Panc1 (cell line): ENCODE measurements at regions not wholly inside any gene's neighbourhood (a gene's known extent, or its start where the extent isn't known, plus 50 kb on each side); places are given as distances from the start of the nearest gene placed in this dataset.

Experiments used
- ATAC-seq: fragments of 200-7000 bp; cut with Tn5 transposase; 2 replicates; pipeline ENCODE4 v1.9.1; 2020; ENCODE audit warnings: mild to moderate bottlenecking, moderate library complexity
- BruUV-seq: library from RNA; stranded (reverse); fragments of 400-500 nt; replicated peaks from 2 replicates; lab custom pipeline; 2021; lab: Mats Ljungman, UMichigan
- CTCF ChIA-PET: fragments of 300-600 bp; sonication (Branson Sonifier 250); formaldehyde crosslinking; loops from one replicate; lab custom pipeline; 2022; ENCODE audit warnings: antibody characterized with exemption; lab: Charles Lee
- POLR2A ChIA-PET: fragments of 300-600 bp; sonication (Branson Sonifier 250); formaldehyde crosslinking; loops from one replicate; lab custom pipeline; 2022; ENCODE audit warnings: antibody characterized with exemption; lab: Charles Lee
- DNase-seq: peaks from one replicate; pipeline ENCODE4 v3.0.0-alpha.2; 2010; ENCODE audit warnings: low read depth, low spot score
- H3K27ac ChIP-seq: 2 replicates; pipeline ENCODE4 v1.5.1; 2011; ENCODE audit warnings: mild to moderate bottlenecking, low read length, inconsistent platforms
- H3K27me3 ChIP-seq: fragments of 200-500 bp; sonication (Bioruptor generic); 2 replicates; pipeline ENCODE4 v1.6.0; 2014; ENCODE audit warnings: low read length, inconsistent platforms; ENCODE audit not compliant: control insufficient read depth, insufficient read depth
- H3K36me3 ChIP-seq: fragments of 200-500 bp; sonication (Bioruptor generic); 2 replicates; pipeline ENCODE4 v1.5.1; 2014; ENCODE audit warnings: inconsistent platforms, mild to moderate bottlenecking, low read length, moderate library complexity; ENCODE audit not compliant: control insufficient read depth, insufficient read depth
- H3K4me1 ChIP-seq: 2 replicates; pipeline ENCODE4 v1.5.1; 2011; ENCODE audit warnings: inconsistent platforms, mild to moderate bottlenecking, low read length, moderate library complexity; ENCODE audit not compliant: control insufficient read depth, insufficient read depth
- H3K4me3 ChIP-seq, 2 experiments: 2 replicates each; pipeline ENCODE4 v1.5.1; 2011 to 2012; ENCODE audit warnings: low read depth in 2 of 2, low read length in 2 of 2, mild to moderate bottlenecking in 2 of 2, inconsistent platforms in 1 of 2, moderate library complexity in 1 of 2
- H3K9me3 ChIP-seq: fragments of 200-500 bp; sonication (Bioruptor generic); 2 replicates; pipeline ENCODE4 v1.5.1; 2014; ENCODE audit warnings: low read depth, mild to moderate bottlenecking, inconsistent platforms, low read length, moderate library complexity; ENCODE audit not compliant: control insufficient read depth, insufficient read depth
- CTCF ChIP-seq: fragments of 450-650 bp; IDR thresholded peaks from 2 replicates; pipeline ENCODE4 v1.5.1; 2017; ENCODE audit warnings: mild to moderate bottlenecking
- POLR2AphosphoS5 ChIP-seq: IDR thresholded peaks from 2 replicates; pipeline ENCODE4 v1.6.1; 2012; ENCODE audit warnings: mild to moderate bottlenecking, low read depth, low read length, moderate library complexity
- SIN3A ChIP-seq: IDR thresholded peaks from 2 replicates; pipeline ENCODE4 v1.6.1; 2012; ENCODE audit warnings: low read depth, mild to moderate bottlenecking, low read length, moderate library complexity, borderline replicate concordance; ENCODE audit not compliant: insufficient read depth
- TCF7L2 ChIP-seq: IDR thresholded peaks from 2 replicates; pipeline ENCODE4 v1.6.1; 2011; ENCODE audit warnings: mild to moderate bottlenecking, low read depth, low read length, inconsistent platforms
- in situ Hi-C: cut with HindIII; loops from 2 replicates; pipeline ENCODE4 v1.10.0; 2016; ENCODE audit warnings: low sequenced_read_pairs, low pct_unique_long_range_greater_than_20kb
- intact Hi-C: fragments of 100-400 bp; cut with micrococcal nuclease; formaldehyde crosslinking; loops from one replicate; pipeline ENCODE4 v1.10.0; 2022; ENCODE audit not compliant: unreplicated experiment
- TF ChIP-seq, protein P1 (sequence below), 2 experiments: IDR thresholded peaks; 2 replicates each; pipeline ENCODE4 v1.6.1; 2011 to 2012; ENCODE audit warnings: low read depth in 2 of 2, control low read depth in 1 of 2, low read length in 1 of 2, mild to moderate bottlenecking in 1 of 2, moderate library complexity in 1 of 2; ENCODE audit not compliant: insufficient read depth in 1 of 2

- no peak for DNase-seq
- no peak overlapping the region for H3K27ac ChIP-seq
- H3K9me3 ChIP-seq, result no peaks in the 10 kb centered on the region
- no TSS peak for BruUV-seq
- in situ Hi-C loops, result no loop called here
- POLR2A ChIA-PET, result no interaction called here
- CTCF ChIA-PET, result no interaction called here
- no peak for ATAC-seq
- intact Hi-C loops, result no loop called here
- no peaks in the 10 kb centered on the region for H3K27me3 ChIP-seq
- no peak overlapping the region for H3K4me3 ChIP-seq
- H3K4me1 ChIP-seq, result no peaks in the 10 kb centered on the region
- TF ChIP-seq POLR2AphosphoS5 (no peak), SIN3A (no peak), CTCF (no peak), TCF7L2 (no peak)
- TF ChIP-seq, protein P1, sequence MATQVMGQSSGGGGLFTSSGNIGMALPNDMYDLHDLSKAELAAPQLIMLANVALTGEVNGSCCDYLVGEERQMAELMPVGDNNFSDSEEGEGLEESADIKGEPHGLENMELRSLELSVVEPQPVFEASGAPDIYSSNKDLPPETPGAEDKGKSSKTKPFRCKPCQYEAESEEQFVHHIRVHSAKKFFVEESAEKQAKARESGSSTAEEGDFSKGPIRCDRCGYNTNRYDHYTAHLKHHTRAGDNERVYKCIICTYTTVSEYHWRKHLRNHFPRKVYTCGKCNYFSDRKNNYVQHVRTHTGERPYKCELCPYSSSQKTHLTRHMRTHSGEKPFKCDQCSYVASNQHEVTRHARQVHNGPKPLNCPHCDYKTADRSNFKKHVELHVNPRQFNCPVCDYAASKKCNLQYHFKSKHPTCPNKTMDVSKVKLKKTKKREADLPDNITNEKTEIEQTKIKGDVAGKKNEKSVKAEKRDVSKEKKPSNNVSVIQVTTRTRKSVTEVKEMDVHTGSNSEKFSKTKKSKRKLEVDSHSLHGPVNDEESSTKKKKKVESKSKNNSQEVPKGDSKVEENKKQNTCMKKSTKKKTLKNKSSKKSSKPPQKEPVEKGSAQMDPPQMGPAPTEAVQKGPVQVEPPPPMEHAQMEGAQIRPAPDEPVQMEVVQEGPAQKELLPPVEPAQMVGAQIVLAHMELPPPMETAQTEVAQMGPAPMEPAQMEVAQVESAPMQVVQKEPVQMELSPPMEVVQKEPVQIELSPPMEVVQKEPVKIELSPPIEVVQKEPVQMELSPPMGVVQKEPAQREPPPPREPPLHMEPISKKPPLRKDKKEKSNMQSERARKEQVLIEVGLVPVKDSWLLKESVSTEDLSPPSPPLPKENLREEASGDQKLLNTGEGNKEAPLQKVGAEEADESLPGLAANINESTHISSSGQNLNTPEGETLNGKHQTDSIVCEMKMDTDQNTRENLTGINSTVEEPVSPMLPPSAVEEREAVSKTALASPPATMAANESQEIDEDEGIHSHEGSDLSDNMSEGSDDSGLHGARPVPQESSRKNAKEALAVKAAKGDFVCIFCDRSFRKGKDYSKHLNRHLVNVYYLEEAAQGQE (IDR thresholded peaks at IDR 0.05; ENCODE audit: insufficient read depth in 1 of 2, low read depth in 2 of 2, low read length in 1 of 2), result no peak
- H3K36me3 ChIP-seq, result no peaks in the 10 kb centered on the region
These were observed 292.1 kb upstream of the ELAVL2 start for GRCh38 chr9:24118190-24118589.

DNA sequence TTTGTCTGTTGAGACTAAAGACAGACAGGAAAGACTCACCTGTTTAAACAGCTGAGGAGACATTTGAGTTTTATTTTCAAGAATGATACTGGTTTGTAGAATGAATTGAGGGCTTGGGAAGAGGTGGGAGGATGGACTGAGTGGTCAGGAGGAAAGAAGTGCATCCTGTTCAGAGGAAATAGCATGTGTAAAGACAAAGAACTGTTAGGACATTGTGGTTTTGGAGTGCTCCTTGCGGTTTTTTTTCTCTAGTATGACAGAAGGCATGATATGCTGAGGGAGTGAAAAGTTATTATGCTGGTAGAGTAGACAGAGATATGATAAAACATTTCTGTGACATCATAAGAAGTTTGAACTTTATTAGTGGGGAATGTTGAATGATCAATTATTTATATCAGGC lies 270.7 kb upstream of the ELAVL2 start:
- Histone ChIP-seq H3K4me1 (no peaks in the 10 kb centered on the region), H3K27ac (no peak overlapping the region), H3K4me3 (no peak overlapping the region), H3K36me3 (no peaks in the 10 kb centered on the region), H3K9me3 (no peaks in the 10 kb centered on the region), H3K27me3 (no peaks in the 10 kb centered on the region)
- ATAC-seq (no peak), DNase-seq (no peak)
- TF ChIP-seq SIN3A, result no peak
- in situ Hi-C loops, result no loop called here
- CTCF ChIA-PET, result no interaction called here
- BruUV-seq, result no TSS peak
- intact Hi-C loops, result no loop called here
- POLR2A ChIA-PET, result no interaction called here

DNA sequence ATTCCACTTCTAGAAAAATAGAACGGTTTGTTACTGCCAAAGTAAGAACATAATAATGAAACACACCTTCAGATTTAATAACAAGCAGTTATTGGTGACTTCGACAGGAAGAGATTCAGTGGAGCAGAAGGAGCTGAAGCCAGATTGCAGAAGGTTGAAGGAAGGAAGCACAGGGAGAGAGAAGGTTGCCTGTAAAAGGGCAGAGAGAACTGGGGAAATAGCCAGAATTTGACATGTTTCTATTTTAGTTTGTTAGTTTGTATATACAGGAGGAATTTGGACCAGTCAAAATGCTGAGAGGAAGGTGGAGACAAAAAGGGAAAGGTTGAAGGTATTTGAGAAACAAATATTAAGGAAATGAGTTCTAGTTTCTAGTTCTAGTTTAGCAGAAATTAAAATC lies 269.2 kb upstream of the ELAVL2 start:
- Histone ChIP-seq H3K27me3 (no peaks in the 10 kb centered on the region), H3K36me3 (no peaks in the 10 kb centered on the region), H3K9me3 (no peaks in the 10 kb centered on the region), H3K4me1 (no peaks in the 10 kb centered on the region), H3K4me3 (no peak overlapping the region), H3K27ac (no peak overlapping the region)
- ATAC-seq (no peak), DNase-seq (no peak)
- no TSS peak for BruUV-seq
- ChIA-PET CTCF (no interaction called here), POLR2A (no interaction called here)
- intact Hi-C loops (no loop called here), in situ Hi-C loops (no loop called here)
- TF ChIP-seq, protein P1 (IDR thresholded peaks at IDR 0.05; ENCODE audit: insufficient read depth in 1 of 2, low read depth in 2 of 2, low read length in 1 of 2), result no peak
- TF ChIP-seq POLR2AphosphoS5, result no peak
